Adrenal gland (tissue), 5 donors: ENCODE measurements at regions not wholly inside any gene's neighbourhood (a gene's known extent, or its start where the extent isn't known, plus 50 kb on each side); places are given as distances from the start of the nearest gene placed in this dataset.

Experiments used
- POLR2A ChIP-seq, 2 donors: fragments of 450-650 bp; IDR thresholded peaks; one replicate each; pipeline ENCODE4 v1.6.1; 2017; ENCODE audit warnings: antibody characterized with exemption in 2 of 2, mild to moderate bottlenecking in 2 of 2, moderate library complexity in 1 of 2
- TF ChIP-seq, protein P1 (sequence below), 6 experiments: fragments of 450-650 bp in 4 of 6; fragments of 200-600 bp in 2 of 6; sonication (generic) in 1 of 6; IDR thresholded peaks; 1 replicate in 5 of 6; 2 replicates in 1 of 6; pipeline versions ENCODE4 v1.5.1 to v1.8.0; 2016 to 2021; ENCODE audit warnings: antibody characterized with exemption in 6 of 6, mild to moderate bottlenecking in 2 of 6, moderate library complexity in 1 of 6
- donor health status: DM: no; HTN: no; CAD: no.

DNA sequence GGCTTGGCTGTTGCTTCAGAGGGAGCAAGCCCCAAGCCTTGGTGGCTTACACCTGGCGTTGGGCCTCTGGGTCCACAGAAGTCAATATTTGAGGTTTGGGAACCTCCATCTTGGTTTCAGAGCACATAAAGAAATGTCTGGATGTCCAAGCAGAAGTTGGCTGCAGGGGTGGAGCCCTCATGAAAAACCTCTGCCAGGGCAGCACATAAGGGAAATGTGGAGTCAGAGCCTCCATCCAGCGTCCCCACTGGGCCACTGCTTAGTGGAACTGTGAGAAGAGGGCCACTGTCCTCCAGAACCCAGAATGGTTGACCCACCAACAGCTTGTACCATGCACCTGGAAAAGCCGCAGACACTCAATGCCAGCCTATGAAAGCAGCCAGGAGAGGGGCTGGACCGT lies 573.5 kb upstream of the ZWINT start:
- TF ChIP-seq, protein P1, sequence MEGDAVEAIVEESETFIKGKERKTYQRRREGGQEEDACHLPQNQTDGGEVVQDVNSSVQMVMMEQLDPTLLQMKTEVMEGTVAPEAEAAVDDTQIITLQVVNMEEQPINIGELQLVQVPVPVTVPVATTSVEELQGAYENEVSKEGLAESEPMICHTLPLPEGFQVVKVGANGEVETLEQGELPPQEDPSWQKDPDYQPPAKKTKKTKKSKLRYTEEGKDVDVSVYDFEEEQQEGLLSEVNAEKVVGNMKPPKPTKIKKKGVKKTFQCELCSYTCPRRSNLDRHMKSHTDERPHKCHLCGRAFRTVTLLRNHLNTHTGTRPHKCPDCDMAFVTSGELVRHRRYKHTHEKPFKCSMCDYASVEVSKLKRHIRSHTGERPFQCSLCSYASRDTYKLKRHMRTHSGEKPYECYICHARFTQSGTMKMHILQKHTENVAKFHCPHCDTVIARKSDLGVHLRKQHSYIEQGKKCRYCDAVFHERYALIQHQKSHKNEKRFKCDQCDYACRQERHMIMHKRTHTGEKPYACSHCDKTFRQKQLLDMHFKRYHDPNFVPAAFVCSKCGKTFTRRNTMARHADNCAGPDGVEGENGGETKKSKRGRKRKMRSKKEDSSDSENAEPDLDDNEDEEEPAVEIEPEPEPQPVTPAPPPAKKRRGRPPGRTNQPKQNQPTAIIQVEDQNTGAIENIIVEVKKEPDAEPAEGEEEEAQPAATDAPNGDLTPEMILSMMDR (IDR thresholded peaks at IDR 0.05) = no peak
- TF ChIP-seq POLR2A (IDR thresholded peaks at IDR 0.05) = no peak
